Neural progenitor cell (in vitro differentiated cells): ENCODE measurements at regions not wholly inside any gene's neighbourhood (a gene's known extent, or its start where the extent isn't known, plus 50 kb on each side); places are given as distances from the start of the nearest gene placed in this dataset.

Experiments used
- EZH2 ChIP-seq: fragments of 200-600 bp; sonication (generic); IDR thresholded peaks from 2 replicates; pipeline ENCODE4 v1.6.1; 2017; ENCODE audit warnings: antibody characterized with exemption, mild to moderate bottlenecking, moderate library complexity
- EZH2phosphoT487 ChIP-seq: fragments of 200-600 bp; sonication (generic); IDR thresholded peaks from 2 replicates; pipeline ENCODE4 v1.6.1; 2017; ENCODE audit warnings: antibody characterized with exemption
- TF ChIP-seq, protein P1 (sequence below): fragments of 200-600 bp; sonication (generic); IDR thresholded peaks from 2 replicates; pipeline ENCODE4 v1.5.1; 2017; ENCODE audit warnings: antibody characterized with exemption, mild to moderate bottlenecking

DNA sequence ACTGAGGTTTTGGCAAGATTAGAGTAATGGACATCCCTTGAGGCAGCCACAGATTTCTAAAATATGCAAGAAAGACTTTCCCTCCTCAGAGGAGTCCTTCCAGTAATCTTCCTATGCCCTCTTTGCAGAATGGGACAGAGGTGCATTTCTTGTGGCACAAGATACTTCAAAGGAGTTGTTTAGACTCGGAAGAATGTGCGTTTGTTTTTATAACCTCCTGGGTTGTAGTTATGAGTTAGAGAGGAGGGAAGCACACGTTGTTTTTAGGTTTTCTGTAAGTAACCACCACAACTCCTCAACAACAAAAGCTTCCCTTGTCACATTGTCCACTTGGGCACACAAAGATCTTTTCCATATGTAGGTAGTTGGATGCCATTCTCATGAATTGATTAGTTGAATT, 78.1 kb upstream of the GLI3 start:
- TF ChIP-seq, protein P1, sequence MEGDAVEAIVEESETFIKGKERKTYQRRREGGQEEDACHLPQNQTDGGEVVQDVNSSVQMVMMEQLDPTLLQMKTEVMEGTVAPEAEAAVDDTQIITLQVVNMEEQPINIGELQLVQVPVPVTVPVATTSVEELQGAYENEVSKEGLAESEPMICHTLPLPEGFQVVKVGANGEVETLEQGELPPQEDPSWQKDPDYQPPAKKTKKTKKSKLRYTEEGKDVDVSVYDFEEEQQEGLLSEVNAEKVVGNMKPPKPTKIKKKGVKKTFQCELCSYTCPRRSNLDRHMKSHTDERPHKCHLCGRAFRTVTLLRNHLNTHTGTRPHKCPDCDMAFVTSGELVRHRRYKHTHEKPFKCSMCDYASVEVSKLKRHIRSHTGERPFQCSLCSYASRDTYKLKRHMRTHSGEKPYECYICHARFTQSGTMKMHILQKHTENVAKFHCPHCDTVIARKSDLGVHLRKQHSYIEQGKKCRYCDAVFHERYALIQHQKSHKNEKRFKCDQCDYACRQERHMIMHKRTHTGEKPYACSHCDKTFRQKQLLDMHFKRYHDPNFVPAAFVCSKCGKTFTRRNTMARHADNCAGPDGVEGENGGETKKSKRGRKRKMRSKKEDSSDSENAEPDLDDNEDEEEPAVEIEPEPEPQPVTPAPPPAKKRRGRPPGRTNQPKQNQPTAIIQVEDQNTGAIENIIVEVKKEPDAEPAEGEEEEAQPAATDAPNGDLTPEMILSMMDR: no peak
- TF ChIP-seq EZH2: no peak
- no peak for TF ChIP-seq EZH2phosphoT487
